GM12878 (cell line): ENCODE measurements at regions not wholly inside any gene's neighbourhood (a gene's known extent, or its start where the extent isn't known, plus 50 kb on each side); places are given as distances from the start of the nearest gene placed in this dataset.

Experiments used
- ATAC-seq: fragments of 200-7000 bp; cut with Tn5 transposase; 3 replicates; pipeline ENCODE4 v1.9.1; 2020; ENCODE audit warnings: mild to moderate bottlenecking, moderate library complexity
- BruUV-seq: library from RNA; stranded (reverse); fragments of 400-500 nt; replicated peaks from 2 replicates; lab custom pipeline; 2021; lab: Mats Ljungman, UMichigan
- CTCF ChIA-PET: fragments of 300-600 bp; sonication (Branson Sonifier 250); formaldehyde crosslinking; extraction: SDS; loops from one replicate; lab custom pipeline; 2021; ENCODE audit warnings: inconsistent platforms; lab: Yijun Ruan, JAX
- POLR2A ChIA-PET: fragments of 350-600 bp; formaldehyde crosslinking; extraction: SDS; loops from one replicate; lab custom pipeline; 2021; ENCODE audit warnings: inconsistent platforms; lab: Charles Lee
- RAD21 ChIA-PET: fragments of 300-600 bp; sonication (Branson Sonifier 250); formaldehyde crosslinking; loops from one replicate; lab custom pipeline; 2023; ENCODE audit warnings: antibody characterized with exemption; ENCODE audit not compliant: unreplicated experiment; lab: Charles Lee
- SMC1A ChIA-PET: fragments of 300-600 bp; sonication (Branson Sonifier 250); formaldehyde crosslinking; loops from one replicate; lab custom pipeline; 2023; ENCODE audit not compliant: unreplicated experiment, uncharacterized antibody; lab: Charles Lee
- DNase-seq: peaks from one replicate; pipeline ENCODE4 v3.0.0-alpha.2; 2011; ENCODE audit warnings: low read depth, low spot score
- FAIRE-seq: peaks from 3 replicates; lab custom pipeline; 2011; peaks lifted over from hg19 to GRCh38; lab: Jason Lieb, UNC
- H2AFZ ChIP-seq: 2 replicates; pipeline ENCODE4 v1.6.0; 2011; ENCODE audit warnings: low read depth, low read length, control low read depth; ENCODE audit not compliant: control insufficient read depth
- H3K27ac ChIP-seq: 2 replicates; pipeline ENCODE4 v1.5.1; 2011; ENCODE audit warnings: control low read depth; ENCODE audit not compliant: control insufficient read depth, insufficient read depth
- H3K27me3 ChIP-seq, 2 experiments: replicated peaks in 1 of 2; 2 replicates each; pipeline versions ENCODE4 v1.6.0 to v1.6.1; 2011; ENCODE audit warnings: low read length in 1 of 2; ENCODE audit not compliant: control insufficient read depth in 2 of 2, insufficient read depth in 2 of 2
- H3K36me3 ChIP-seq, 2 experiments: 2 replicates each; pipeline ENCODE4 v1.5.1; 2011; ENCODE audit warnings: low read length in 1 of 2; ENCODE audit not compliant: control insufficient read depth in 2 of 2, insufficient read depth in 2 of 2
- H3K4me1 ChIP-seq: 2 replicates; pipeline ENCODE4 v1.6.1; 2011; ENCODE audit warnings: mild to moderate bottlenecking, low read length, moderate library complexity, mixed read lengths; ENCODE audit not compliant: control insufficient read depth, insufficient read depth
- H3K4me2 ChIP-seq: 2 replicates; pipeline ENCODE4 v1.6.0; 2011; ENCODE audit warnings: control low read depth; ENCODE audit not compliant: control insufficient read depth, insufficient read depth
- H3K4me3 ChIP-seq: fragments of 200-600 bp; sonication (generic); 2 replicates; pipeline ENCODE4 v1.5.1; 2016
- H3K79me2 ChIP-seq: 2 replicates; pipeline ENCODE4 v1.6.0; 2011; ENCODE audit warnings: low read length; ENCODE audit not compliant: control insufficient read depth, insufficient read depth
- H3K9ac ChIP-seq: 2 replicates; pipeline ENCODE4 v1.8.0; 2011; ENCODE audit warnings: low read length, control low read depth, mixed read lengths; ENCODE audit not compliant: control insufficient read depth, insufficient read depth
- H3K9me3 ChIP-seq: replicated peaks from 3 replicates; pipeline ENCODE4 v1.5.1; 2011; ENCODE audit warnings: mild to moderate bottlenecking, low read length; ENCODE audit not compliant: control insufficient read depth, insufficient read depth
- H4K20me1 ChIP-seq: 2 replicates; pipeline ENCODE4 v1.6.0; 2011; ENCODE audit not compliant: control insufficient read depth, insufficient read depth
- ATF3 ChIP-seq: IDR thresholded peaks from 2 replicates; pipeline ENCODE4 v1.6.1; 2011; ENCODE audit warnings: low read depth, mild to moderate bottlenecking, low read length, moderate library complexity, borderline replicate concordance; ENCODE audit errors: extremely low read depth
- CTCF ChIP-seq, 3 experiments: IDR thresholded peaks in 2 of 3; conservative IDR thresholded peaks in 1 of 3; 2 replicates each; pipeline ENCODE4 v1.5.1; 2011; ENCODE audit warnings: low read depth in 3 of 3, low read length in 3 of 3, mild to moderate bottlenecking in 3 of 3, control low read depth in 2 of 3, moderate library complexity in 2 of 3, inconsistent platforms in 1 of 3, mixed read lengths in 1 of 3; ENCODE audit not compliant: control insufficient read depth in 2 of 3, insufficient read depth in 1 of 3; ENCODE audit errors: extremely low read depth in 1 of 3
- JUND ChIP-seq: IDR thresholded peaks from 2 replicates; pipeline ENCODE4 v1.6.1; 2012; ENCODE audit warnings: low read depth, mild to moderate bottlenecking, low read length, improper control_type of control experiment, moderate library complexity
- KLF5 ChIP-seq: fragments of 450-650 bp; IDR thresholded peaks from 2 replicates; pipeline ENCODE4 v1.6.1; 2014; ENCODE audit warnings: mild to moderate bottlenecking; ENCODE audit not compliant: partially characterized antibody
- MAX ChIP-seq: IDR thresholded peaks from 2 replicates; pipeline ENCODE4 v1.6.1; 2012; ENCODE audit warnings: low read depth, low read length, improper control_type of control experiment
- MYB ChIP-seq: fragments of 150-350 bp; IDR thresholded peaks from 2 replicates; pipeline ENCODE4 v1.6.1; 2014; ENCODE audit warnings: mild to moderate bottlenecking, low read depth, low read length, borderline replicate concordance
- PBX3 ChIP-seq: IDR thresholded peaks from 2 replicates; pipeline ENCODE4 v1.6.1; 2011; ENCODE audit warnings: mild to moderate bottlenecking, low read depth, low read length, moderate library complexity; ENCODE audit not compliant: insufficient replicate concordance
- POLR2AphosphoS2 ChIP-seq: IDR thresholded peaks from 2 replicates; pipeline ENCODE4 v1.6.1; 2011; ENCODE audit warnings: low read depth, mild to moderate bottlenecking, low read length, improper control_type of control experiment, moderate library complexity
- POLR2AphosphoS5 ChIP-seq: IDR thresholded peaks from 2 replicates; pipeline ENCODE4 v1.6.1; 2011; ENCODE audit warnings: mild to moderate bottlenecking, low read length, inconsistent platforms
- PRDM15 ChIP-seq: fragments of 450-650 bp; formaldehyde crosslinking; IDR thresholded peaks from 2 replicates; pipeline ENCODE4 v1.4.0; 2020; ENCODE audit warnings: mild to moderate bottlenecking, moderate library complexity
- RAD21 ChIP-seq: IDR thresholded peaks from 2 replicates; pipeline ENCODE4 v1.6.1; 2011; ENCODE audit warnings: mild to moderate bottlenecking, low read depth, low read length, moderate library complexity; ENCODE audit not compliant: insufficient read depth
- SMAD5 ChIP-seq: IDR thresholded peaks from 2 replicates; pipeline ENCODE4 v1.6.1; 2016; ENCODE audit warnings: antibody characterized with exemption, low read depth
- SREBF1 ChIP-seq: IDR thresholded peaks from 2 replicates; pipeline ENCODE4 v1.6.1; 2012; ENCODE audit warnings: mild to moderate bottlenecking, low read length
- TAF1 ChIP-seq: IDR thresholded peaks from 2 replicates; pipeline ENCODE4 v1.6.1; 2011; ENCODE audit warnings: mild to moderate bottlenecking, low read depth, low read length, borderline replicate concordance
- ZNF217 ChIP-seq: fragments of 450-650 bp; IDR thresholded peaks from 2 replicates; pipeline ENCODE4 v1.6.1; 2017; ENCODE audit warnings: antibody characterized with exemption, mild to moderate bottlenecking
- ZNF274 ChIP-seq: IDR thresholded peaks from one replicate; pipeline ENCODE4 v1.8.0; 2011; ENCODE audit not compliant: insufficient read length, insufficient read depth
- WGBS: methylation state at CpG from one replicate; pipeline ENCODE4 v1.1.6; 2016; ENCODE audit warnings: low lambda C conversion rate; ENCODE audit not compliant: insufficient replicate concordance, insufficient coverage; ENCODE audit errors: missing lambda C conversion rate; 5-methylcytosine and 5-hydroxymethylcytosine counted together
- in situ Hi-C: fragments of 300-500 bp; cut with MboI; formaldehyde crosslinking; loops from 9 replicates; pipeline ENCODE4 v1.14.3; 2018; ENCODE audit warnings: mixed read lengths
- intact Hi-C: fragments of 100-400 bp; cut with micrococcal nuclease; formaldehyde crosslinking; loops from one replicate; pipeline ENCODE4 v1.14.2; 2022; ENCODE audit not compliant: unreplicated experiment

- TF ChIP-seq CTCF (IDR thresholded peaks at IDR 0.05 in 2 of 3, conservative IDR thresholded peaks at IDR 0.05 in 1 of 3; ENCODE audit: control insufficient read depth in 2 of 3, extremely low read depth in 1 of 3, insufficient read depth in 1 of 3, low read depth in 3 of 3, low read length in 3 of 3) (no peak), SREBF1 (no peak), POLR2AphosphoS5 (no peak), JUND (no peak)
Measured at GRCh38 chrX:131723646-131724045, 179.8 kb downstream of the OR13H1 start (continued).

GRCh38 chrX:131724292-131724691 lies 180.4 kb downstream of the OR13H1 start:
- peaks cover 5% of the 10 kb centered on the region; the same call in 2 of the 3 replicates for H3K9me3 ChIP-seq
- no peak overlapping the region for H3K9ac ChIP-seq
- ChIA-PET SMC1A (no interaction called here), RAD21 (no interaction called here), POLR2A (no interaction called here), CTCF (no interaction called here)
- no peak overlapping the region for H3K4me2 ChIP-seq
- no peak overlapping the region for H2AFZ ChIP-seq
- ATAC-seq (peak; percentile 29; the same call in 1 of the 3 replicates), FAIRE-seq (no peak), DNase-seq (no peak)
- no peaks in the 10 kb centered on the region for H3K36me3 ChIP-seq
- H4K20me1 ChIP-seq = no peaks in the 10 kb centered on the region
- 0% methylated on average over 2 of the region's 2 CpGs for WGBS
- no peaks in the 10 kb centered on the region for H3K79me2 ChIP-seq
- no peaks in the 10 kb centered on the region for H3K4me1 ChIP-seq
- H3K27ac ChIP-seq = no peak overlapping the region
- BruUV-seq = no TSS peak
- intact Hi-C loops = no loop called here
- in situ Hi-C loops = no loop called here
- H3K4me3 ChIP-seq = no peak overlapping the region
- H3K27me3 ChIP-seq = no peaks in the 10 kb centered on the region
- TF ChIP-seq ATF3 (no peak), RAD21 (no peak), MYB (no peak), KLF5 (no peak), PBX3 (no peak), ZNF217 (no peak), ZNF274 (no peak), PRDM15 (CRISPR knock-in tag) (no peak), TAF1 (no peak), POLR2AphosphoS2 (no peak), MAX (no peak), SMAD5 (no peak)
